OCI-LY1 (cell line): ENCODE measurements at regions not wholly inside any gene's neighbourhood (a gene's known extent, or its start where the extent isn't known, plus 50 kb on each side); places are given as distances from the start of the nearest gene placed in this dataset.
A peak's percentile ranks its signal among the peaks of the same experiment; 100 is the strongest.

Experiments
- CTCF ChIP-seq: fragments of 200-600 bp; sonication (generic), shearing (Covaris generic); IDR thresholded peaks from 2 replicates; pipeline ENCODE4 v1.5.1; 2017; ENCODE audit warnings: mild to moderate bottlenecking, antibody characterized with exemption, low read length, moderate library complexity, mixed read lengths
- EZH2 ChIP-seq: fragments of 200-600 bp; sonication (generic), shearing (Covaris generic); IDR thresholded peaks from 2 replicates; pipeline ENCODE4 v1.8.0; 2017; ENCODE audit warnings: borderline replicate concordance, mixed run types, mild to moderate bottlenecking, antibody characterized with exemption, low read length, moderate library complexity, mixed read lengths

- TF ChIP-seq CTCF = peak; percentile 39
- TF ChIP-seq EZH2 = no peak
Measured at GRCh38 chr5:33166522-33166921, 274.2 kb upstream of the TARS1 start.
